ENCODE measurements at regions not wholly inside any gene's neighbourhood (a gene's known extent, or its start where the extent isn't known, plus 50 kb on each side); places are given as distances from the start of the nearest gene placed in this dataset.

GRCh38 chr9:87275047-87275725 lies 222.5 kb upstream of the DAPK1 start:
- Histone ChIP-seq H3K9me3 (ENCODE audit: control insufficient read depth in 1 of 2, low read length in 2 of 2) (no peaks in the 10 kb centered on the region), H3K27me3 (ENCODE audit: low read depth, low read length) (no peaks in the 10 kb centered on the region), H3K4me3 (ENCODE audit: low read depth in 1 of 2, low read length in 2 of 2) (no peak overlapping the region), H3K4me1 (ENCODE audit: control insufficient read depth in 1 of 2, insufficient read depth in 2 of 2, low read length in 2 of 2) (peaks cover 0 to 5% of the 10 kb centered on the region in 2 donors), H3K27ac (ENCODE audit: low read length) (no peak overlapping the region), H3K36me3 (ENCODE audit: control insufficient read depth in 1 of 2, insufficient read depth in 2 of 2, low read length in 2 of 2) (no peaks in the 10 kb centered on the region)

GRCh38 chr9:87276327-87276841 lies 221.3 kb upstream of the DAPK1 start:
- Histone ChIP-seq H3K9me3 (ENCODE audit: control insufficient read depth in 1 of 2, low read length in 2 of 2) (no peaks in the 10 kb centered on the region), H3K27ac (ENCODE audit: low read length) (no peak overlapping the region), H3K36me3 (ENCODE audit: control insufficient read depth in 1 of 2, insufficient read depth in 2 of 2, low read length in 2 of 2) (no peaks in the 10 kb centered on the region), H3K27me3 (ENCODE audit: low read depth, low read length) (no peaks in the 10 kb centered on the region), H3K4me3 (ENCODE audit: low read depth in 1 of 2, low read length in 2 of 2) (no peak overlapping the region), H3K4me1 (ENCODE audit: control insufficient read depth in 1 of 2, insufficient read depth in 2 of 2, low read length in 2 of 2) (no peaks in the 10 kb centered on the region)

- Histone ChIP-seq H3K4me3 (ENCODE audit: low read depth in 1 of 2, low read length in 2 of 2) (no peak overlapping the region), H3K27ac (ENCODE audit: low read length) (no peak overlapping the region), H3K4me1 (ENCODE audit: control insufficient read depth in 1 of 2, insufficient read depth in 2 of 2, low read length in 2 of 2) (no peaks in the 10 kb centered on the region)
These were observed 220.8 kb upstream of the DAPK1 start for GRCh38 chr9:87276851-87277261.

GRCh38 chr9:87277346-87277745 lies 220.3 kb upstream of the DAPK1 start:
- Histone ChIP-seq H3K36me3 (ENCODE audit: control insufficient read depth in 1 of 2, insufficient read depth in 2 of 2, low read length in 2 of 2) (no peaks in the 10 kb centered on the region), H3K27ac (ENCODE audit: low read length) (no peak overlapping the region), H3K4me1 (ENCODE audit: control insufficient read depth in 1 of 2, insufficient read depth in 2 of 2, low read length in 2 of 2) (no peaks in the 10 kb centered on the region)

More at GRCh38 chr9:87276851-87277261, 220.8 kb upstream of the DAPK1 start:
- Histone ChIP-seq H3K27me3 (ENCODE audit: low read depth, low read length) (no peaks in the 10 kb centered on the region), H3K36me3 (ENCODE audit: control insufficient read depth in 1 of 2, insufficient read depth in 2 of 2, low read length in 2 of 2) (no peaks in the 10 kb centered on the region), H3K9me3 (ENCODE audit: control insufficient read depth in 1 of 2, low read length in 2 of 2) (no peaks in the 10 kb centered on the region)

GRCh38 chr9:87278971-87279733 lies 218.5 kb upstream of the DAPK1 start:
- H3K9me3 ChIP-seq (ENCODE audit: control insufficient read depth in 1 of 2, low read length in 2 of 2), result no peaks in the 10 kb centered on the region
- no peaks in the 10 kb centered on the region for H3K36me3 ChIP-seq (ENCODE audit: control insufficient read depth in 1 of 2, insufficient read depth in 2 of 2, low read length in 2 of 2)
- H3K4me3 ChIP-seq (ENCODE audit: low read depth in 1 of 2, low read length in 2 of 2), result no peak overlapping the region
- H3K27ac ChIP-seq (ENCODE audit: low read length), result no peak overlapping the region
- H3K4me1 ChIP-seq (ENCODE audit: control insufficient read depth in 1 of 2, insufficient read depth in 2 of 2, low read length in 2 of 2), result no peaks in the 10 kb centered on the region
- H3K27me3 ChIP-seq (ENCODE audit: low read depth, low read length), result no peaks in the 10 kb centered on the region

More at GRCh38 chr9:87277346-87277745, 220.3 kb upstream of the DAPK1 start:
- H3K4me3 ChIP-seq (ENCODE audit: low read depth in 1 of 2, low read length in 2 of 2), result no peak overlapping the region
- no peaks in the 10 kb centered on the region for H3K27me3 ChIP-seq (ENCODE audit: low read depth, low read length)
- H3K9me3 ChIP-seq (ENCODE audit: control insufficient read depth in 1 of 2, low read length in 2 of 2), result no peaks in the 10 kb centered on the region

GRCh38 chr9:87280421-87280820 lies 217.2 kb upstream of the DAPK1 start:
- no peaks in the 10 kb centered on the region for H3K9me3 ChIP-seq (ENCODE audit: control insufficient read depth in 1 of 2, low read length in 2 of 2)
- H3K36me3 ChIP-seq (ENCODE audit: control insufficient read depth in 1 of 2, insufficient read depth in 2 of 2, low read length in 2 of 2), result no peaks in the 10 kb centered on the region
- no peaks in the 10 kb centered on the region for H3K27me3 ChIP-seq (ENCODE audit: low read depth, low read length)
- no peaks in the 10 kb centered on the region for H3K4me1 ChIP-seq (ENCODE audit: control insufficient read depth in 1 of 2, insufficient read depth in 2 of 2, low read length in 2 of 2)
- H3K4me3 ChIP-seq (ENCODE audit: low read depth in 1 of 2, low read length in 2 of 2), result no peak overlapping the region
- H3K27ac ChIP-seq (ENCODE audit: low read length), result no peak overlapping the region

- Histone ChIP-seq H3K27me3 (ENCODE audit: low read depth, low read length) (no peaks in the 10 kb centered on the region), H3K27ac (ENCODE audit: low read length) (no peak overlapping the region), H3K4me1 (ENCODE audit: control insufficient read depth in 1 of 2, insufficient read depth in 2 of 2, low read length in 2 of 2) (peaks cover 0 to 3% of the 10 kb centered on the region in 2 donors), H3K9me3 (ENCODE audit: control insufficient read depth in 1 of 2, low read length in 2 of 2) (no peaks in the 10 kb centered on the region), H3K4me3 (ENCODE audit: low read depth in 1 of 2, low read length in 2 of 2) (no peak overlapping the region), H3K36me3 (ENCODE audit: control insufficient read depth in 1 of 2, insufficient read depth in 2 of 2, low read length in 2 of 2) (no peaks in the 10 kb centered on the region)
These were observed 215.1 kb upstream of the DAPK1 start for GRCh38 chr9:87282538-87282937.

- H3K9me3 ChIP-seq (ENCODE audit: control insufficient read depth in 1 of 2, low read length in 2 of 2), result no peaks in the 10 kb centered on the region
- H3K27ac ChIP-seq (ENCODE audit: low read length), result no peak overlapping the region
- H3K36me3 ChIP-seq (ENCODE audit: control insufficient read depth in 1 of 2, insufficient read depth in 2 of 2, low read length in 2 of 2), result no peaks in the 10 kb centered on the region
- peaks cover 0 to 3% of the 10 kb centered on the region in 2 donors for H3K4me1 ChIP-seq (ENCODE audit: control insufficient read depth in 1 of 2, insufficient read depth in 2 of 2, low read length in 2 of 2)
- no peaks in the 10 kb centered on the region for H3K27me3 ChIP-seq (ENCODE audit: low read depth, low read length)
- H3K4me3 ChIP-seq (ENCODE audit: low read depth in 1 of 2, low read length in 2 of 2), result no peak overlapping the region
These were observed 214.1 kb upstream of the DAPK1 start for GRCh38 chr9:87283585-87283984.

- no peaks in the 10 kb centered on the region for H3K9me3 ChIP-seq (ENCODE audit: control insufficient read depth in 1 of 2, low read length in 2 of 2)
- H3K4me1 ChIP-seq (ENCODE audit: control insufficient read depth in 1 of 2, insufficient read depth in 2 of 2, low read length in 2 of 2), result peaks cover 0 to 3% of the 10 kb centered on the region in 2 donors
- H3K27ac ChIP-seq (ENCODE audit: low read length), result no peak overlapping the region
- H3K4me3 ChIP-seq (ENCODE audit: low read depth in 1 of 2, low read length in 2 of 2), result no peak overlapping the region
- H3K36me3 ChIP-seq (ENCODE audit: control insufficient read depth in 1 of 2, insufficient read depth in 2 of 2, low read length in 2 of 2), result no peaks in the 10 kb centered on the region
- H3K27me3 ChIP-seq (ENCODE audit: low read depth, low read length), result no peaks in the 10 kb centered on the region
These were observed 212.3 kb upstream of the DAPK1 start for GRCh38 chr9:87285183-87285850.

GRCh38 chr9:87286506-87286905 lies 211.2 kb upstream of the DAPK1 start:
- no peaks in the 10 kb centered on the region for H3K9me3 ChIP-seq (ENCODE audit: control insufficient read depth in 1 of 2, low read length in 2 of 2)
- H3K36me3 ChIP-seq (ENCODE audit: control insufficient read depth in 1 of 2, insufficient read depth in 2 of 2, low read length in 2 of 2), result no peaks in the 10 kb centered on the region

More at GRCh38 chr9:87286506-87286905, 211.2 kb upstream of the DAPK1 start:
- no peak overlapping the region for H3K27ac ChIP-seq (ENCODE audit: low read length)
- H3K27me3 ChIP-seq (ENCODE audit: low read depth, low read length), result no peaks in the 10 kb centered on the region
- H3K4me3 ChIP-seq (ENCODE audit: low read depth in 1 of 2, low read length in 2 of 2), result no peak overlapping the region
- peaks cover 0 to 3% of the 10 kb centered on the region in 2 donors for H3K4me1 ChIP-seq (ENCODE audit: control insufficient read depth in 1 of 2, insufficient read depth in 2 of 2, low read length in 2 of 2)

All from muscle layer of duodenum (tissue), 2 donors.